ENCODE measurements at regions not wholly inside any gene's neighbourhood (a gene's known extent, or its start where the extent isn't known, plus 50 kb on each side); places are given as distances from the start of the nearest gene placed in this dataset.
"Not testable (repeated sequence)": the region's sequence is repeated elsewhere in the genome, so short reads cannot be mapped to it uniquely, and the experiment has no call there.

- DNase-seq (ENCODE audit: low spot score): no peak
Observed at GRCh38 chr7:156547884-156548561, 92.6 kb upstream of the RNF32 start.

GRCh38 chr7:156545979-156546378, 94.6 kb upstream of the RNF32 start:
- no peak for DNase-seq (ENCODE audit: low spot score)

- DNase-seq (ENCODE audit: low spot score): peak; percentile 66
Observed at GRCh38 chr7:156544919-156545715, 95.5 kb upstream of the RNF32 start.

GRCh38 chr7:156543699-156544598, 96.6 kb upstream of the RNF32 start:
- no peak for DNase-seq (ENCODE audit: low spot score)

- DNase-seq (ENCODE audit: low spot score): no peak
Observed at GRCh38 chr7:156540619-156541165, 99.9 kb upstream of the RNF32 start.

- no peak for DNase-seq (ENCODE audit: low spot score)
Observed at GRCh38 chr7:156539999-156540398, 100.6 kb upstream of the RNF32 start.

GRCh38 chr7:156537006-156537405, 103.6 kb upstream of the RNF32 start:
- DNase-seq (ENCODE audit: low spot score): no peak

- DNase-seq (ENCODE audit: low spot score): no peak
Observed at GRCh38 chr7:156534925-156535324, 105.6 kb upstream of the RNF32 start.

GRCh38 chr7:156533964-156534363, 106.6 kb upstream of the RNF32 start:
- DNase-seq (ENCODE audit: low spot score): no peak

- DNase-seq (ENCODE audit: low spot score): no peak
Observed at GRCh38 chr7:156533420-156533819, 107.2 kb upstream of the RNF32 start.

GRCh38 chr7:156532016-156532602, 108.5 kb upstream of the RNF32 start:
- no peak for DNase-seq (ENCODE audit: low spot score)

- no peak for DNase-seq (ENCODE audit: low spot score)
Observed at GRCh38 chr7:156529956-156530355, 110.6 kb upstream of the RNF32 start.

GRCh38 chr7:156527458-156527890, 113.1 kb upstream of the RNF32 start:
- peak; percentile 76 for DNase-seq (ENCODE audit: low spot score)

- DNase-seq (ENCODE audit: low spot score): no peak
Observed at GRCh38 chr7:156524818-156525597, 115.6 kb upstream of the RNF32 start.

GRCh38 chr7:156523447-156524048, 117.0 kb upstream of the RNF32 start:
- DNase-seq (ENCODE audit: low spot score): no peak

- no peak for DNase-seq (ENCODE audit: low spot score)
Observed at GRCh38 chr7:156522801-156523200, 117.8 kb upstream of the RNF32 start.

GRCh38 chr7:156519070-156519469, 121.5 kb upstream of the RNF32 start:
- no peak for DNase-seq (ENCODE audit: low spot score)

- DNase-seq (ENCODE audit: low spot score): no peak
Observed at GRCh38 chr7:156518466-156518865, 122.1 kb upstream of the RNF32 start.

- not testable (repeated sequence) for DNase-seq (ENCODE audit: low spot score)
Observed at GRCh38 chr7:156517858-156518257, 122.7 kb upstream of the RNF32 start.

- DNase-seq (ENCODE audit: low spot score): no peak
Observed at GRCh38 chr7:156516791-156517378, 123.7 kb upstream of the RNF32 start.
